ENCODE measurements at regions not wholly inside any gene's neighbourhood (a gene's known extent, or its start where the extent isn't known, plus 50 kb on each side); places are given as distances from the start of the nearest gene placed in this dataset.

GRCh38 chr1:214146523-214146922 is 134.4 kb upstream of the SMYD2 start:
- no peak for TF ChIP-seq CTCF (conservative IDR thresholded peaks at IDR 0.05; ENCODE audit: low read depth in 2 of 2)
- no peak for TF ChIP-seq EZH2 (IDR thresholded peaks at IDR 0.05; ENCODE audit: low read depth, unreplicated experiment)
- no peak for TF ChIP-seq ETS1 (IDR thresholded peaks at IDR 0.05)
- TF ChIP-seq REST (IDR thresholded peaks at IDR 0.05; ENCODE audit: unreplicated experiment) = no peak
- no peak for TF ChIP-seq POLR2AphosphoS5 (IDR thresholded peaks at IDR 0.05; ENCODE audit: low read depth)
- TF ChIP-seq ZNF462 (CRISPR knock-in tag; IDR thresholded peaks at IDR 0.05) = no peak
- no peak for TF ChIP-seq JUNB (IDR thresholded peaks at IDR 0.05; ENCODE audit: unreplicated experiment)
- no peak for TF ChIP-seq CREB1 (CRISPR knock-in tag; IDR thresholded peaks at IDR 0.05; ENCODE audit: low read depth)

All from GM23338 (cell line).